ENCODE measurements at regions not wholly inside any gene's neighbourhood (a gene's known extent, or its start where the extent isn't known, plus 50 kb on each side); places are given as distances from the start of the nearest gene placed in this dataset.

- no peak overlapping the region for H3K4me3 ChIP-seq (ENCODE audit: low read length)
- H3K27me3 ChIP-seq (ENCODE audit: insufficient read depth, low read depth, low read length): no peaks in the 10 kb centered on the region
- H3K4me2 ChIP-seq (ENCODE audit: low read length): no peak overlapping the region
- H2AFZ ChIP-seq (ENCODE audit: low read depth, low read length): no peak overlapping the region
- no peaks in the 10 kb centered on the region for H3K9me2 ChIP-seq (ENCODE audit: insufficient read depth, low read length)
- no peak overlapping the region for H3K9ac ChIP-seq (ENCODE audit: low read length)
- H3K27ac ChIP-seq (ENCODE audit: low read length): no peak overlapping the region
- no peaks in the 10 kb centered on the region for H3K36me3 ChIP-seq (ENCODE audit: insufficient read depth, low read length)
- H3K9me3 ChIP-seq (ENCODE audit: low read length): no peaks in the 10 kb centered on the region
- no peak for TF ChIP-seq TAF1 (IDR thresholded peaks at IDR 0.05; ENCODE audit: low read depth)
- TF ChIP-seq SMC3 (conservative IDR thresholded peaks at IDR 0.05; ENCODE audit: poor library complexity): no peak
- TF ChIP-seq POLR2AphosphoS5 (IDR thresholded peaks at IDR 0.05): no peak
- no peak for TF ChIP-seq CTCF (IDR thresholded peaks at IDR 0.05; ENCODE audit: poor library complexity, severe bottlenecking)
- TF ChIP-seq RAD21 (conservative IDR thresholded peaks at IDR 0.05): no peak
- no peak for TF ChIP-seq EZH2 (IDR thresholded peaks at IDR 0.05; ENCODE audit: borderline replicate concordance, insufficient read depth, low read length, poor library complexity, severe bottlenecking)
- TF ChIP-seq REST (IDR thresholded peaks at IDR 0.05; ENCODE audit: borderline replicate concordance): no peak
- no peak for TF ChIP-seq EP300 (conservative IDR thresholded peaks at IDR 0.05; ENCODE audit: poor library complexity, severe bottlenecking)
- TF ChIP-seq MXI1 (conservative IDR thresholded peaks at IDR 0.05; ENCODE audit: poor library complexity, severe bottlenecking): no peak
- no peaks in the 10 kb centered on the region for H4K20me1 ChIP-seq (ENCODE audit: insufficient read depth)
- no peaks in the 10 kb centered on the region for H3K79me2 ChIP-seq (replicated peaks; ENCODE audit: insufficient read depth, low read length)
- no peaks in the 10 kb centered on the region for H3F3A ChIP-seq (ENCODE audit: insufficient read depth, low read length, poor library complexity, severe bottlenecking)
Observed at GRCh38 chr1:192889082-192889481, 80.2 kb downstream of the RGS2 start.

GRCh38 chr1:192890134-192890533 is 81.3 kb downstream of the RGS2 start:
- Histone ChIP-seq H3K4me2 (ENCODE audit: low read length) (no peak overlapping the region), H3K79me2 (replicated peaks; ENCODE audit: insufficient read depth, low read length) (no peaks in the 10 kb centered on the region), H3K4me3 (ENCODE audit: low read length) (no peak overlapping the region), H3F3A (ENCODE audit: insufficient read depth, low read length, poor library complexity, severe bottlenecking) (no peaks in the 10 kb centered on the region), H3K27ac (ENCODE audit: low read length) (no peak overlapping the region), H3K9me2 (ENCODE audit: insufficient read depth, low read length) (no peaks in the 10 kb centered on the region), H3K9ac (ENCODE audit: low read length) (no peak overlapping the region), H2AFZ (ENCODE audit: low read depth, low read length) (no peak overlapping the region), H3K27me3 (ENCODE audit: insufficient read depth, low read depth, low read length) (no peaks in the 10 kb centered on the region), H3K36me3 (ENCODE audit: insufficient read depth, low read length) (no peaks in the 10 kb centered on the region), H3K9me3 (ENCODE audit: low read length) (no peaks in the 10 kb centered on the region), H4K20me1 (ENCODE audit: insufficient read depth) (no peaks in the 10 kb centered on the region)
- no peak for TF ChIP-seq REST (IDR thresholded peaks at IDR 0.05; ENCODE audit: borderline replicate concordance)
- TF ChIP-seq SMC3 (conservative IDR thresholded peaks at IDR 0.05; ENCODE audit: poor library complexity): no peak
- no peak for TF ChIP-seq EP300 (conservative IDR thresholded peaks at IDR 0.05; ENCODE audit: poor library complexity, severe bottlenecking)
- TF ChIP-seq POLR2AphosphoS5 (IDR thresholded peaks at IDR 0.05): no peak
- no peak for TF ChIP-seq EZH2 (IDR thresholded peaks at IDR 0.05; ENCODE audit: borderline replicate concordance, insufficient read depth, low read length, poor library complexity, severe bottlenecking)
- no peak for TF ChIP-seq TAF1 (IDR thresholded peaks at IDR 0.05; ENCODE audit: low read depth)
